ENCODE measurements at regions not wholly inside any gene's neighbourhood (a gene's known extent, or its start where the extent isn't known, plus 50 kb on each side); places are given as distances from the start of the nearest gene placed in this dataset.

GRCh38 chr13:26920614-26921355 lies 160.2 kb upstream of the GPR12 start:
- RAD21 ChIA-PET (ENCODE audit: low non-redundant PET in 1 of 2, low total read pairs in 2 of 2, uncharacterized antibody in 2 of 2, unreplicated experiment in 2 of 2) = no interaction called here
- intact Hi-C loops (cut with micrococcal nuclease) = no loop called here
- Histone ChIP-seq H4K20me1 (ENCODE audit: insufficient read depth) (no peaks in the 10 kb centered on the region), H3K9me2 (ENCODE audit: insufficient read depth) (no peaks in the 10 kb centered on the region), H3K27me3 (ENCODE audit: insufficient read depth, low read length) (peaks cover 19% of the 10 kb centered on the region), H3K36me3 (ENCODE audit: control insufficient read depth in 1 of 2, insufficient read depth in 2 of 2, low read length in 2 of 2) (no peaks in the 10 kb centered on the region), H3K4me2 (ENCODE audit: low read length) (no peak overlapping the region), H3K9me3 (ENCODE audit: control insufficient read depth in 1 of 2, insufficient read depth in 1 of 2, low read depth in 1 of 2, low read length in 2 of 2) (no peaks in the 10 kb centered on the region), H3K9ac (ENCODE audit: low read length) (no peak overlapping the region), H3K27ac (ENCODE audit: low read depth, low read length) (no peak overlapping the region), H3K4me3 (replicated peaks in 1 of 2; ENCODE audit: low read depth in 1 of 2, low read length in 2 of 2) (no peak overlapping the region), H3K79me2 (ENCODE audit: insufficient read depth, low read length) (no peaks in the 10 kb centered on the region), H2AFZ (ENCODE audit: low read depth, low read length, poor library complexity, severe bottlenecking) (no peak overlapping the region), H3K4me1 (ENCODE audit: control insufficient read depth in 1 of 2, insufficient read depth in 2 of 2, low read length in 2 of 2) (peaks cover 3 to 6% of the 10 kb centered on the region in 2 experiments; a peak in 1 of 4 replicates)
- CTCF ChIA-PET = no interaction called here
- POLR2A ChIA-PET = no interaction called here
- TF ChIP-seq YY1 (IDR thresholded peaks at IDR 0.05; ENCODE audit: extremely low read depth, insufficient replicate concordance, low read depth, low read length) (no peak), POLR2A (IDR thresholded peaks at IDR 0.05; ENCODE audit: borderline replicate concordance, extremely low read depth, insufficient read depth, insufficient read length) (no peak), EGR1 (IDR thresholded peaks at IDR 0.05; ENCODE audit: low read depth) (no peak), SRF (IDR thresholded peaks at IDR 0.05; ENCODE audit: low read depth) (no peak), JUND (IDR thresholded peaks at IDR 0.05) (no peak), TCF7L2 (IDR thresholded peaks at IDR 0.05; ENCODE audit: borderline replicate concordance, extremely low read depth, insufficient read depth, insufficient read length) (no peak), CEBPB (IDR thresholded peaks at IDR 0.05; ENCODE audit: low read depth) (no peak), ZFX (IDR thresholded peaks at IDR 0.05) (no peak), SP1 (IDR thresholded peaks at IDR 0.05; ENCODE audit: low read depth) (no peak), FOSL1 (IDR thresholded peaks at IDR 0.05; ENCODE audit: low read depth) (no peak)
- TF ChIP-seq, protein P1, sequence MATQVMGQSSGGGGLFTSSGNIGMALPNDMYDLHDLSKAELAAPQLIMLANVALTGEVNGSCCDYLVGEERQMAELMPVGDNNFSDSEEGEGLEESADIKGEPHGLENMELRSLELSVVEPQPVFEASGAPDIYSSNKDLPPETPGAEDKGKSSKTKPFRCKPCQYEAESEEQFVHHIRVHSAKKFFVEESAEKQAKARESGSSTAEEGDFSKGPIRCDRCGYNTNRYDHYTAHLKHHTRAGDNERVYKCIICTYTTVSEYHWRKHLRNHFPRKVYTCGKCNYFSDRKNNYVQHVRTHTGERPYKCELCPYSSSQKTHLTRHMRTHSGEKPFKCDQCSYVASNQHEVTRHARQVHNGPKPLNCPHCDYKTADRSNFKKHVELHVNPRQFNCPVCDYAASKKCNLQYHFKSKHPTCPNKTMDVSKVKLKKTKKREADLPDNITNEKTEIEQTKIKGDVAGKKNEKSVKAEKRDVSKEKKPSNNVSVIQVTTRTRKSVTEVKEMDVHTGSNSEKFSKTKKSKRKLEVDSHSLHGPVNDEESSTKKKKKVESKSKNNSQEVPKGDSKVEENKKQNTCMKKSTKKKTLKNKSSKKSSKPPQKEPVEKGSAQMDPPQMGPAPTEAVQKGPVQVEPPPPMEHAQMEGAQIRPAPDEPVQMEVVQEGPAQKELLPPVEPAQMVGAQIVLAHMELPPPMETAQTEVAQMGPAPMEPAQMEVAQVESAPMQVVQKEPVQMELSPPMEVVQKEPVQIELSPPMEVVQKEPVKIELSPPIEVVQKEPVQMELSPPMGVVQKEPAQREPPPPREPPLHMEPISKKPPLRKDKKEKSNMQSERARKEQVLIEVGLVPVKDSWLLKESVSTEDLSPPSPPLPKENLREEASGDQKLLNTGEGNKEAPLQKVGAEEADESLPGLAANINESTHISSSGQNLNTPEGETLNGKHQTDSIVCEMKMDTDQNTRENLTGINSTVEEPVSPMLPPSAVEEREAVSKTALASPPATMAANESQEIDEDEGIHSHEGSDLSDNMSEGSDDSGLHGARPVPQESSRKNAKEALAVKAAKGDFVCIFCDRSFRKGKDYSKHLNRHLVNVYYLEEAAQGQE (IDR thresholded peaks at IDR 0.05; ENCODE audit: low read depth) = no peak
- no peak for ATAC-seq
- no peak for DNase-seq (ENCODE audit: low read depth, low spot score)
- BruUV-seq (replicated peaks) = no TSS peak
